ENCODE measurements at regions not wholly inside any gene's neighbourhood (a gene's known extent, or its start where the extent isn't known, plus 50 kb on each side); places are given as distances from the start of the nearest gene placed in this dataset.

- Histone ChIP-seq H3K27me3 (ENCODE audit: control insufficient read depth, insufficient read depth, low read length) (no peaks in the 10 kb centered on the region), H3K36me3 (ENCODE audit: control insufficient read depth, insufficient read depth, low read length) (no peaks in the 10 kb centered on the region), H3K4me3 (ENCODE audit: low read depth, low read length) (no peak overlapping the region)
- DNase-seq (ENCODE audit: low read depth), result no peak
- TF ChIP-seq CTCF (IDR thresholded peaks at IDR 0.05; ENCODE audit: insufficient read depth, low read length, poor library complexity, severe bottlenecking), result no peak
These were observed 778.3 kb upstream of the SORCS1 start for GRCh38 chr10:107942826-107943225.

- no peak for TF ChIP-seq CTCF (IDR thresholded peaks at IDR 0.05; ENCODE audit: insufficient read depth, low read length, poor library complexity, severe bottlenecking)
These were observed 768.6 kb upstream of the SORCS1 start for GRCh38 chr10:107933076-107933475.

GRCh38 chr10:107931808-107932207 is 767.3 kb upstream of the SORCS1 start:
- Histone ChIP-seq H3K4me3 (ENCODE audit: low read depth, low read length) (no peak overlapping the region), H3K27me3 (ENCODE audit: control insufficient read depth, insufficient read depth, low read length) (no peaks in the 10 kb centered on the region), H3K36me3 (ENCODE audit: control insufficient read depth, insufficient read depth, low read length) (no peaks in the 10 kb centered on the region)
- no peak for TF ChIP-seq CTCF (IDR thresholded peaks at IDR 0.05; ENCODE audit: insufficient read depth, low read length, poor library complexity, severe bottlenecking)
- DNase-seq (ENCODE audit: low read depth), result no peak

More at GRCh38 chr10:107933076-107933475, 768.6 kb upstream of the SORCS1 start:
- H3K36me3 ChIP-seq (ENCODE audit: control insufficient read depth, insufficient read depth, low read length), result no peaks in the 10 kb centered on the region
- no peak for DNase-seq (ENCODE audit: low read depth)
- no peaks in the 10 kb centered on the region for H3K27me3 ChIP-seq (ENCODE audit: control insufficient read depth, insufficient read depth, low read length)
- H3K4me3 ChIP-seq (ENCODE audit: low read depth, low read length), result no peak overlapping the region

GRCh38 chr10:107930037-107930436 is 765.5 kb upstream of the SORCS1 start:
- Histone ChIP-seq H3K4me3 (ENCODE audit: low read depth, low read length) (no peak overlapping the region), H3K36me3 (ENCODE audit: control insufficient read depth, insufficient read depth, low read length) (no peaks in the 10 kb centered on the region), H3K27me3 (ENCODE audit: control insufficient read depth, insufficient read depth, low read length) (no peaks in the 10 kb centered on the region)
- no peak for DNase-seq (ENCODE audit: low read depth)
- no peak for TF ChIP-seq CTCF (IDR thresholded peaks at IDR 0.05; ENCODE audit: insufficient read depth, low read length, poor library complexity, severe bottlenecking)

GRCh38 chr10:107924458-107924857 is 760.0 kb upstream of the SORCS1 start:
- H3K4me3 ChIP-seq (ENCODE audit: low read depth, low read length), result no peak overlapping the region
- TF ChIP-seq CTCF (IDR thresholded peaks at IDR 0.05; ENCODE audit: insufficient read depth, low read length, poor library complexity, severe bottlenecking), result no peak
- no peaks in the 10 kb centered on the region for H3K27me3 ChIP-seq (ENCODE audit: control insufficient read depth, insufficient read depth, low read length)
- no peaks in the 10 kb centered on the region for H3K36me3 ChIP-seq (ENCODE audit: control insufficient read depth, insufficient read depth, low read length)
- no peak for DNase-seq (ENCODE audit: low read depth)

GRCh38 chr10:107919626-107920235 is 755.2 kb upstream of the SORCS1 start:
- no peak for DNase-seq (ENCODE audit: low read depth)
- no peaks in the 10 kb centered on the region for H3K36me3 ChIP-seq (ENCODE audit: control insufficient read depth, insufficient read depth, low read length)
- peaks cover 2% of the 10 kb centered on the region for H3K27me3 ChIP-seq (ENCODE audit: control insufficient read depth, insufficient read depth, low read length)
- H3K4me3 ChIP-seq (ENCODE audit: low read depth, low read length), result no peak overlapping the region
- no peak for TF ChIP-seq CTCF (IDR thresholded peaks at IDR 0.05; ENCODE audit: insufficient read depth, low read length, poor library complexity, severe bottlenecking)
